SH-SY5Y (cell line): ENCODE measurements at regions not wholly inside any gene's neighbourhood (a gene's known extent, or its start where the extent isn't known, plus 50 kb on each side); places are given as distances from the start of the nearest gene placed in this dataset.

ENCODE experiments used
- GATA2 ChIP-seq: IDR thresholded peaks from 2 replicates; pipeline ENCODE4 v1.6.1; 2011; ENCODE audit warnings: mild to moderate bottlenecking, low read depth, low read length
- GATA3 ChIP-seq: IDR thresholded peaks from 2 replicates; pipeline ENCODE4 v1.6.1; 2011; ENCODE audit warnings: low read depth, mild to moderate bottlenecking, low read length, moderate library complexity

DNA sequence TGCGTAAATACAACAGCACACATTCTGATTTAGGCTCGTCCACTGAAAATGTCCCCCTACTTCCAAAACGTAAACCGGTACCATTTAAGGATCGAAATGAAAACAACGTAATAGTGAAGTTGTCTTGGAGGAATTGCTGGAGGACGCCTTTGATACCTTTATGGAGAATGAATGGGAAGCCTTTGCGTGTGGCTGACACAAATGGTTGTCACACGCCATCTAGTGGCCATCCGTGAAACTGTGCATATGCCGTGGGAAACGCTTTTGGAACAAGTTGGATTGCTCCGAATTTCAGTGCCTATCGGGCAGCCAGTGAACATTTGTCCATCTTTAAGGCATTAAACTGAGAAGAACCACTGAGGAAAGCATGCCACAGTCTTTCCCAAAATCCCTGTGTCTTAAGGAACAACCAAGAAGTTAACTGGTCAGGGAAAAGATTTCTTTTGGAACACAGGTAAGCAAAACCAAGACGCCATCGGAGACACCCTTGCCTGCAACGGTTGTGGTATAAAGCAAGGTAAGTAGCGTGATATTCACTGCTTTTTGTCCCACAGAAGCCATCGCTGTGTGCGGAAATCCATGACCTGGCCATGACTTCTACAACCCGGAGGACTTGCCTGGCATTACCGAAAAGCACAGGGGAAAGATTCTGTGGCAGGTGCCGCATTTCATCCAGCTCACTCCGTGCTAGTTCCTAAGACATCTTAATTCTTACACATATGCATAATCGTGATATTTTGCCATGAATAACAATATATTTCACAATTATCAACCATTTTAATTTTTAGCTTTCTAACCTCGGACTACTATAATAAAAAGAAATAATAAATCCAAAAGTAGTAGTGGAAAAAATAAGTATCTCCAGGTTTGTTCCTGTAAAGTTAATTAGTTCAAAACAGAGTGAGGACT lies 100.6 kb downstream of the FAM204A start:
- TF ChIP-seq GATA2 (no peak), GATA3 (no peak)
